ENCODE measurements at regions not wholly inside any gene's neighbourhood (a gene's known extent, or its start where the extent isn't known, plus 50 kb on each side); places are given as distances from the start of the nearest gene placed in this dataset.
"Not testable (repeated sequence)": the region's sequence is repeated elsewhere in the genome, so short reads cannot be mapped to it uniquely, and the experiment has no call there.

- no peak overlapping the region for H3K4me3 ChIP-seq (ENCODE audit: low read depth, low read length)
- TF ChIP-seq, protein P1, sequence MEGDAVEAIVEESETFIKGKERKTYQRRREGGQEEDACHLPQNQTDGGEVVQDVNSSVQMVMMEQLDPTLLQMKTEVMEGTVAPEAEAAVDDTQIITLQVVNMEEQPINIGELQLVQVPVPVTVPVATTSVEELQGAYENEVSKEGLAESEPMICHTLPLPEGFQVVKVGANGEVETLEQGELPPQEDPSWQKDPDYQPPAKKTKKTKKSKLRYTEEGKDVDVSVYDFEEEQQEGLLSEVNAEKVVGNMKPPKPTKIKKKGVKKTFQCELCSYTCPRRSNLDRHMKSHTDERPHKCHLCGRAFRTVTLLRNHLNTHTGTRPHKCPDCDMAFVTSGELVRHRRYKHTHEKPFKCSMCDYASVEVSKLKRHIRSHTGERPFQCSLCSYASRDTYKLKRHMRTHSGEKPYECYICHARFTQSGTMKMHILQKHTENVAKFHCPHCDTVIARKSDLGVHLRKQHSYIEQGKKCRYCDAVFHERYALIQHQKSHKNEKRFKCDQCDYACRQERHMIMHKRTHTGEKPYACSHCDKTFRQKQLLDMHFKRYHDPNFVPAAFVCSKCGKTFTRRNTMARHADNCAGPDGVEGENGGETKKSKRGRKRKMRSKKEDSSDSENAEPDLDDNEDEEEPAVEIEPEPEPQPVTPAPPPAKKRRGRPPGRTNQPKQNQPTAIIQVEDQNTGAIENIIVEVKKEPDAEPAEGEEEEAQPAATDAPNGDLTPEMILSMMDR (IDR thresholded peaks at IDR 0.05; ENCODE audit: low read depth, low read length, missing control alignments) = no peak
- no peak for DNase-seq (ENCODE audit: low read depth)
- in situ Hi-C loops (cut with HindIII; ENCODE audit: low sequenced_read_pairs) = loop anchor here (5.0 to 25.0 kb wide), 2 partner anchors 734 to 1101 kb away; a partner anchor contains a TSS
These were observed 109.1 kb upstream of the PRSS16 start for GRCh38 chr6:27138406-27138805.

DNA sequence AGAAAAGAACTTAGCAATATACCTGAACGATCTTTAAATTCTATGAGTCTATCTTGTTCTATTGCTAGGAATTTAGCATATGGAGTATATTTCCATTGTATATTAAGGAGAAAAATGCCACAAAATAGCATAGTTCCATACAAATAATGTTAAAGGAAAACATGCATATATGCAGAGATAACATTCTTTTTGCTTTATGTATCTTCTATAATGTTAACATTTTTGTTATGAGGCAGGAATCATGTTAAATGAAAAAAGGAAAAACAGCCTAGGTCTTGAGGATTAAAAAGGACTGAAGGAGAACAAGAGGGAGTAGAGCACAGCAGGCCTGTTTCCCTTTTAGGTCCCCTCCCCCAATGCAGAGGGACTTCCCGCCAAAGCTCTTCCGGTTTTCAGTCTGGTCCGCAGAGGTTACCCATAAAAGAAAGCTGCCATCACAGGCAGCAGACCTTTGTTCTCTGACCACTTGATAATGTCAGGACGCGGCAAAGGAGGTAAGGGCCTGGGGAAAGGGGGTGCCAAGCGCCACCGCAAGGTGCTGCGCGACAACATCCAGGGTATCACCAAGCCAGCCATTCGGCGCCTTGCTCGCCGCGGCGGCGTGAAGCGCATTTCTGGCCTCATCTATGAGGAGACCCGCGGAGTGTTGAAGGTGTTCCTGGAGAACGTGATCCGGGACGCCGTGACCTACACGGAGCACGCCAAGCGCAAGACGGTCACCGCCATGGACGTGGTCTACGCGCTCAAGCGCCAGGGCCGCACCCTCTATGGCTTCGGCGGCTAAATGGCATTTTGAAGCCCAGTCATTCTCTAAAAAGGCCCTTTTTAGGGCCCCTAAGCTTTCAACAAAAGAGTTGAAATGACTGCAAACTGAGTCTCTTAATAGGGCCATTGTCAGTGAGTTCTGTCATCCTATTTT, 108.4 kb upstream of the PRSS16 start:
- TF ChIP-seq, protein P1 (IDR thresholded peaks at IDR 0.05; ENCODE audit: low read depth, low read length, missing control alignments) = no peak

DNA sequence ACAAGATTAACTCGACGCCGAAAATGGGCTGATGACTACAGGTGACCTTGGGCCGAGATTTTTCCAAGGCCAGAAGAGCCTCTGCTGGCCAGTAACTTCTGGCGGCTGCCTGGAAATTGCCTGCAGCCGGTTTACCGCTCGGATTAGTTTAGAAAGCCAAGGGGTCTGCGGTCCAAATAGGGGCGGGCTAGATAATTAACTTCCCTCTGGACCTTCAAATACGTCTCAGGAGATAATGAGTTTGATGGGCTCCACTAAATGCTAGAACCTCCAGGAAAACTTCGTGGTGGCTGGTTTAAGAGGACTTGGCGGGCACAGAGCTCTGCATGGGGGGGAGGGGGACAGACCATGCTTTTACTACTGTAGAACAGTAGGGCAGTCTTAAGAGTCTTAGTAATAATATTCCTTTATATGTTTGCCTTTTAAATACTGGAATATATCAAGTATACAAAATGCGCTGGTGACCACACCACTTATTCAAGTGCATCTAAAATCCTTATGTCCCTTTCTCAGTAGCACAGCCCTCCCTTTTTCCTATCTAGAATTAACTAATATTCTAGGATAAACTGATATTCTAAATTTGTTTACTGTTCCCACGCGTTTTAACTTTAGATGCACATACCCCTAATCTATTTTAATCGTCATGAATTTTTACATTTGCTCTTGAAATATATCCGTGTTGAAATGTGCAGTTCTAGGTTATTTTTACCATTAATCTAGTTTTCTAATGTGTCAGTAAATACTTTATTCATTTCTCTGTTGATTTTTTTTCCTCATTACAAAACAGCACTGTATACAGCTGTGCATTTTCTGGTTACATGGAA, 107.5 kb upstream of the PRSS16 start:
- in situ Hi-C loops (cut with HindIII; ENCODE audit: low sequenced_read_pairs) = loop anchor here (5.0 to 25.0 kb wide), 2 partner anchors 732 to 1103 kb away; a partner anchor contains a TSS
- DNase-seq (ENCODE audit: low read depth) = no peak

More for the DNA sequence above, 108.4 kb upstream of the PRSS16 start:
- H3K4me3 ChIP-seq (ENCODE audit: low read depth, low read length) = peak overlapping the region; percentile 52
- DNase-seq (ENCODE audit: low read depth) = no peak
- in situ Hi-C loops (cut with HindIII; ENCODE audit: low sequenced_read_pairs) = loop anchor here (5.0 to 25.0 kb wide), 2 partner anchors 733 to 1102 kb away; a partner anchor contains a TSS

GRCh38 chr6:27140999-27141528, 106.4 kb upstream of the PRSS16 start:
- TF ChIP-seq, protein P1 (IDR thresholded peaks at IDR 0.05; ENCODE audit: low read depth, low read length, missing control alignments) = no peak
- DNase-seq (ENCODE audit: low read depth) = no peak
- H3K4me3 ChIP-seq (ENCODE audit: low read depth, low read length) = peak overlapping the region; percentile 11
- in situ Hi-C loops (cut with HindIII; ENCODE audit: low sequenced_read_pairs) = loop anchor here (25.0 kb wide), 1 partner anchor 1104 kb away; a partner anchor contains a TSS

More for the DNA sequence above, 107.5 kb upstream of the PRSS16 start:
- TF ChIP-seq, protein P1 (IDR thresholded peaks at IDR 0.05; ENCODE audit: low read depth, low read length, missing control alignments) = no peak
- H3K4me3 ChIP-seq (ENCODE audit: low read depth, low read length) = peak overlapping the region; percentile 52

DNA sequence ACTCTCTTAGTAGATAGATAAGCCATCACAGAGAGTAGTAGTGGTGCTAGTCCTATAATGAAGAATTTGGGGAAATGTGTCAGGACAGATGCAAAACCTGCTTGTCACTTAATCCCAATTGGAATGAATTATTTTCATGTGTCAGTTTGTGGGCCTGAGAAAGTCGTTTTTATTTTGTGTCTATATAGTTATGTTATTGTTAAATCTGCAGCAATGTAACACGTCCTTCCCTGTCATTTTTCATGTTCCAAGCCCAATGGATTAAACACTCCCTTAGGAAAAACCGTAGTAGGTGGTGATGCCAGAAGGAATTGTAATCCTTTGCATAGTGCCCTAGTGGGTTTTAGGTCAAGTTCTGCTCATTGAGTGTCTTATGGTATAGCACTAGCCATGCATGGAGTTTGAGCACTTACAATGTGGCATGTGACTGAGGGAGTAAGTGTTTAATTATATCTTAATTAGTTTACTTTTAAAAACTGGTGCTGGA, 105.9 kb upstream of the PRSS16 start:
- H3K4me3 ChIP-seq (ENCODE audit: low read depth, low read length) = no peak overlapping the region
- TF ChIP-seq, protein P1 (IDR thresholded peaks at IDR 0.05; ENCODE audit: low read depth, low read length, missing control alignments) = no peak
- in situ Hi-C loops (cut with HindIII; ENCODE audit: low sequenced_read_pairs) = loop anchor here (25.0 kb wide), 1 partner anchor 1104 kb away; a partner anchor contains a TSS
- no peak for DNase-seq (ENCODE audit: low read depth)

- H3K4me3 ChIP-seq (ENCODE audit: low read depth, low read length); DNase-seq (ENCODE audit: low read depth): not testable (repeated sequence)
- in situ Hi-C loops (cut with HindIII; ENCODE audit: low sequenced_read_pairs) = loop anchor here (25.0 kb wide), 1 partner anchor 1106 kb away; a partner anchor contains a TSS
These were observed 104.5 kb upstream of the PRSS16 start for GRCh38 chr6:27143020-27143388.
